HPDE6-E6E7 (cell line): ENCODE measurements at regions not wholly inside any gene's neighbourhood (a gene's known extent, or its start where the extent isn't known, plus 50 kb on each side); places are given as distances from the start of the nearest gene placed in this dataset.
"Not testable (repeated sequence)": the region's sequence is repeated elsewhere in the genome, so short reads cannot be mapped to it uniquely, and the experiment has no call there.

ENCODE experiments used
- DNase-seq: peaks from one replicate; pipeline ENCODE4 v3.0.0; 2011; ENCODE audit warnings: missing footprints; ENCODE audit errors: extremely low spot score

DNA sequence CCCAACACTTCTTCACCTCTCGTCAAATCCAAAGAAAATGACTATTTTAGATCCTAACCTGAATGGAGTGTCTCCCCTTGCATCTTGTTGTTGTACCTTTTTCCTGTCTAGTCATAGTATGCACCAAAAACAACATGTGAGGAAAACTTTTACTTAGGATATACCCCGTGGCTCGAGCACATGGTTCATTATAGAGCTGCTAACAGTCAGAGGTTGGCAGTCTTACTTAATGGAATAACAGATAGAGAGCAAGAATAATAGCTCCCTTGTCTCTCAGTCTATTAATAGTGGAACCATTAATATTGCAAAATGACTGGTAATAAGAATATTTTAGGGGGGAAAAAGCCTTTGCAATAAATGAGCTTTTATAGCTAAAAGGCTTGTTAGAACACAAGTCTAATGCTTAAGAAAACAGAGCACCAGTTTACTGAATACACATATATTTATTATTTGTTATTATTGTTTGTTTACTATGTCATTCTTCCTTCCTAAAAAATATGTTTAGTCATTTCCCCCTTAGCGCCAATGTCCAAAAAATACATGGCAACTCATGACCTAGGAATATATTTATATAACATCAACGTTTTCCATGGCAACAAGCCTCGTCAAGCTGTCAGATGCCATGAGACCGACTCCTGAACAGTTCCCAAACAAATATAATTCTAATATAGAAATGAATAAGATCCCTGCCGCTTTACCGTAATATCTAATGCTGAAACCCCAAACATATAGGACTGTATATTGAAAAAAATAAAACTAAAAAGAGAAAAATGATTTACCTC, 592.4 kb downstream of the SOX5 start:
- DNase-seq: no peak

GRCh38 chr12:23359975-23360701, 589.3 kb downstream of the SOX5 start:
- DNase-seq: no peak

- DNase-seq: no peak
Measured at GRCh38 chr12:23361971-23362370, 587.5 kb downstream of the SOX5 start.

DNA sequence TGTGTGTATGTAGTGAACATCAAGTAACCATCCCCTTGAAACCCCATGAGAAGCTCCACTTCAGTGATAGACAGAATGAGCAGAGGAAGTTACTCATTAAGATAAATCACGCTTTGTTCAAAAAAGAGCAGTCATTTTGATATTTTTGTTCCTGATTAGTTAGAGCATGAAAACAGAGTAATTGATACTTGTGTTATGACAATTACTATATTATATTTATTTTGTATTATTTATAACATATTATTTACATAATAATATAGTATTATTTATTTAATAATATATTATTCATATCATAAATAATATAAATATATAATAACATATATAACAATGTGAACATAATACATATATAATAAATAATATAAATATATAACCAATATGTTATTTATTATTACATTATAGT, 580.9 kb downstream of the SOX5 start:
- no peak for DNase-seq

DNA sequence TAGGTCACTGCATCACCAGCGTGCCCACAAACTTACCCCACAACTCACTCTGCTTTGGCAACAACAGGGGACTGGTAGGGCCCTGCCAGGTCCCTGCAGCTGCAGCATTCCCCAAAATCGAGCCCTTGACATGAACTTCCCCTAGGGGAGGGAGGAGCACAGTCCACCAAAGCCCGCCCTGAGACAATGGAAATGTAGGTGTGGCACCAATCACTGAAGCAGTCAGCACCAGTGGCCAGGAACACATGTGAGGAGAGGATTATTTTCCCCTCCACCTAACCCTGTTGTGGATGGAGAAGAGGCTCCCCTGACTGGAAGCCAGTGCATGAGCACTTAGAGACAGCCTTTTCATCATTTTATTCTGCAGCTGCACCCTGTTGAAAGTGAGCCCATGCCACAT, 573.8 kb downstream of the SOX5 start:
- DNase-seq: no peak

DNA sequence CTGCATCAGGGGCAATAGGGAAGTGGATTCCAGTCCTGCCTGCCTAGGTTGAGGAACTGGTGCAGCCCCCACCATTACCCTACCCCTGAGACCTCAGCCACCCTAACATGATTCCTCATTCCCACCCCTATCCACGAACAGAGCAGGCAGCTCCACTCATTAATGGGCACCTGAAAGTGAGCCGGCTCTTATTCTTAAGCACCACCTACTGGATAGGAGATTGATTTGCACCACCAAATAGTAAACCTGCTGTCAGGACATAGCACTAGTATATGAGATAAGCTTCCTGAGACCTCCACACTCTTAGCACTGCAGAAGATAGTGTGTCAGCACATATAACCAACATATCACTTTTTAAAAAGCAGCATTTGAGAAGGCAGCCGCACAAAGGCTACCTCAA, 573.2 kb downstream of the SOX5 start:
- DNase-seq: no peak

DNA sequence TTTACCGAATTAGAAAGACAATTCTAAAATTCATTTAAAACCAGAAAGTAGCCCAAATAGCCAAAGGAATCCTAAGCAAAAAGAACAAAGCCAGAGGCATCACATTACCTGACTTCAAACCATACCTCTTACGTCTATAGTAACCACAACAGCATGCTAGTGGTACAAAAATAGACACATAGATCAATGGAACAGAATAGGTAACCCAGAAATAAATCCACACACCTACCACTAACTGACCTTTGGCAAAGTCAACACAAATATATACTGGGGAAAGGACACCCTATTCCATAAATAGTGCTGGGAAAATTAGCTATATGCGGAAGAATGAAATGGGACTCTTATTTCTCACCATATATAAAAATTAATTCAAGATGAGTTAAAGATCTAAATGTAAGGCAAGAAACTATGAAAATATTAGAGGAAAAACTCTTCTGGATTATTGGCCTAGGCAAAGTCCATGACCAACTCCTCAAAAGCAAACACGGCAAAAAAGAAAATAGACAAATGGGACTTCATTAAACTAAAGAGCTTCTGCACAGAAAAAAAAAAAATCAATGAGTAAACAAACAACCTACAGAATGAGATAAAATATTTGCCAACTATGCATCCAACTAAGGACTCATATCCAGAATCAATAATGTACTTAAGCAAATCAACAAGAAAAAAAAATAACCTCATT, 568.9 kb downstream of the SOX5 start:
- no peak for DNase-seq

- DNase-seq: not testable (repeated sequence)
Measured at GRCh38 chr12:23388898-23389297, 560.6 kb downstream of the SOX5 start.

DNA sequence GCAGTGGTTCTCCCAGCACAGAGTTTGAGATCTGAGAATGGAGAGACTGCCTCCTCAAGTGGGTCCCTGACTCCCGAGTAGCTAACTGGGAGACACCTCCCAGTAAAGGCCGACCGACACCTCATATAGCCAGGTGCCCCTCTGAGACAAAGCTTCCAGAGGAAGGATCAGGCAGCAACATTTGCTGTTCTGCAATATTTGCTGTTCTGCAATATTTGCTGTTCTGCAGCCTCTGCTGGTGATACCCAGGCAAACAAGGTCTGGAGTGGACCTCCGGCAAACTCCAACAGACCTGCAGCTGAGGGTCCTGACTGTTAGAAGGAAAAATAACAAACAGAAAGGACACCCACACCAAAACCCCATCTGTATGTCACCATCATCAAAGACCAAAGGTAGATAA, 560.2 kb downstream of the SOX5 start:
- not testable (repeated sequence) for DNase-seq

- no peak for DNase-seq
Measured at GRCh38 chr12:23399402-23399933, 550.0 kb downstream of the SOX5 start.

GRCh38 chr12:23415180-23415579, 534.3 kb downstream of the SOX5 start:
- no peak for DNase-seq

GRCh38 chr12:23421556-23421955, 527.9 kb downstream of the SOX5 start:
- no peak for DNase-seq

GRCh38 chr12:23423097-23423687, 526.3 kb downstream of the SOX5 start:
- no peak for DNase-seq

GRCh38 chr12:23423796-23424195, 525.7 kb downstream of the SOX5 start:
- DNase-seq: no peak

DNA sequence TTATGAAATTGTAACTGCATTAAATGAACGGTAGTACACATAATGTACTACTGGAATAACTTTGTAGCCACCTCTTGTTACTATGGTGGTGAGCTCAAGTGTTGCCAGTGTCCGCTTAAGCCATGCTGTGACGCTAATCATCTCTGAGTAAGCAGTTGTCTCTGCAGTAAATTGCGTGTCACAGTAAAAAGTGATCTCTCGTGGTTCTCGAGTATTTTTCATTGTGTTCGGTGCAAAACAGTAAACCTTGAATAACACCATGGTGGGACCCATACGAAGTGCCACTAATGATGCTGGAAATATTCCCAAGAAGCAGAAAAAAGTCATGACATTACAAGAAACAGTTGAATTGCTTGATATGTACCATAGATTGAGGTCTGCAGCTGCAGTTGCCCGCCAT, 524.8 kb downstream of the SOX5 start:
- DNase-seq: no peak

- no peak for DNase-seq
Measured at GRCh38 chr12:23426328-23426727, 523.1 kb downstream of the SOX5 start.

DNA sequence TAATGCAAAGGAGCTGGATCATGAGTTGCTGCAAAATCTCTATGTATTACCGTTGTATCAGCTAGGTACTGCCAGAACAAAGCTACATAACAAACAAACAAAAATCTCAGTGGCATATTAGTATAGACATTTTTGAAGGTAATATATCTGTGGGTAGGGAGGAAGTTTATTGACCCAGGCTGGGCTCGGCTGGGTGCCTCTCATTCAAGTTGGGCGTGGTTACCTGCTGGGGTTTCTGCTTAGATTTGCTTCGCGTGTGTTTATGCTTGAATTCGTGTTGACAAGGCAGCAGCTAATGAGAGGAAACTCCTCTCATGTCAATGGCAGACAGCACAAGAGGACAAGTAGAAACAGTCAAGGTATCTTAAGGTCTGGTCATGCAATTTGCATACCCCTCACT, 520.7 kb downstream of the SOX5 start:
- DNase-seq: no peak

DNA sequence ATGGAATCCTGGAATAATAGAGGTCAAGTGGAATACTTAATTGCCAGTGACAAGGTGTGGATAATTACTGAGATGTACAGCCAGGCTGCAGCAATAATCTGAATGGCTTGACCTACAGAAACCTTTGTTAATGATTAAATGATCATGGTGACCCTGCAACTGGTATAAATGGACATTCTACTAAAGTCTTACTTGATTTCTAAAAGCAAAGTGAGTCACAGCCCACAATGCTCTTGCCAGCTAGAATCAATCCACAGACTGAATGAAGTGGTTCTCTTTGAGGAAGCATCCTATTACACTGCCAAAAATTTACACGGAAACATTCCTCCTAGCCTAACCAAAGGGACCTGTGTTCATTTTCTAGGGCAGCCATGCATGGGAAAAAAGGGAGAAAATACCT, 518.5 kb downstream of the SOX5 start:
- no peak for DNase-seq

- no peak for DNase-seq
Measured at GRCh38 chr12:23433121-23433520, 516.3 kb downstream of the SOX5 start.

- no peak for DNase-seq
Measured at GRCh38 chr12:23434154-23434553, 515.3 kb downstream of the SOX5 start.

GRCh38 chr12:23446746-23447145, 502.7 kb downstream of the SOX5 start:
- no peak for DNase-seq

DNA sequence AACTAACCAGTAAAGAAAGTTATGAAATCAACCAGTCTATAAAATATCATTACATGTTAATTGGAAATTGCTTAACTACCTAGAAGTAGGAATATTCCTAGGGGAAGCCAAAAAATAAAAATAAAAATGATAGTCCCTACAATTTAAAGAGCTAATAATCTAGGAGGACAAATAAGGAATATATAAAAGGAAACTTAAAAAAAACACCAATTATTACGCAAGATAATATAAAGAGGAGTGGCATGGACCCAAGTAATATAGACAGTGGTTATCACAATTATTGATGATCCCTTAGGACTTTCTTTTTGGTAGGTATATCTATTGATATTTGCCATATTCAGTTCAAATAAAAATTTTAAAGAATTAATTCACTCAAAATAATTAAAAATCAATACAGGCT, 498.7 kb downstream of the SOX5 start:
- no peak for DNase-seq
